Keratinocyte (primary cell): ENCODE measurements at regions not wholly inside any gene's neighbourhood (a gene's known extent, or its start where the extent isn't known, plus 50 kb on each side); places are given as distances from the start of the nearest gene placed in this dataset.

Experiments used
- DNase-seq: peaks from one replicate; pipeline ENCODE4 v3.0.0-alpha.2; 2011; ENCODE audit warnings: low read depth, missing footprints, low spot score
- FAIRE-seq: peaks from 2 replicates; lab custom pipeline; 2011; peaks lifted over from hg19 to GRCh38; lab: Jason Lieb, UNC
- H2AFZ ChIP-seq: 2 replicates; pipeline ENCODE4 v1.6.0; 2012; ENCODE audit warnings: low read length, control low read depth, inconsistent platforms; ENCODE audit not compliant: control insufficient read depth
- H3K27ac ChIP-seq: 2 replicates; pipeline ENCODE4 v1.5.1; 2011; ENCODE audit warnings: low read length; ENCODE audit not compliant: control insufficient read depth, insufficient read depth
- H3K27me3 ChIP-seq: 3 replicates; pipeline ENCODE4 v1.6.0; 2011; ENCODE audit warnings: low read length; ENCODE audit not compliant: control insufficient read depth, insufficient read depth; ENCODE audit errors: extremely low read depth
- H3K36me3 ChIP-seq, 2 experiments: 2 replicates in 1 of 2; 3 replicates in 1 of 2; pipeline ENCODE4 v1.5.1; 2011; ENCODE audit warnings: low read length in 2 of 2, mild to moderate bottlenecking in 1 of 2; ENCODE audit not compliant: control insufficient read depth in 2 of 2, insufficient read depth in 2 of 2; ENCODE audit errors: extremely low read depth in 1 of 2
- H3K4me1 ChIP-seq: 3 replicates; pipeline ENCODE4 v1.5.1; 2011; ENCODE audit warnings: low read length; ENCODE audit not compliant: control insufficient read depth, insufficient read depth; ENCODE audit errors: extremely low read depth
- H3K4me2 ChIP-seq: 3 replicates; pipeline ENCODE4 v1.6.0; 2011; ENCODE audit warnings: low read depth, low read length; ENCODE audit not compliant: control insufficient read depth, insufficient read depth; ENCODE audit errors: extremely low read depth
- H3K4me3 ChIP-seq, 3 experiments: fragments of 200-600 bp in 1 of 3; sonication (generic) in 1 of 3; 2 replicates in 2 of 3; 3 replicates in 1 of 3; pipeline ENCODE4 v1.5.1; 2011 to 2016; ENCODE audit warnings: low read length in 3 of 3, mild to moderate bottlenecking in 3 of 3, control low read depth in 2 of 3, inconsistent platforms in 1 of 3, low read depth in 1 of 3, mixed read lengths in 1 of 3, mixed run types in 1 of 3, moderate library complexity in 1 of 3; ENCODE audit not compliant: control insufficient read depth in 2 of 3, insufficient read depth in 2 of 3; ENCODE audit errors: extremely low read depth in 1 of 3
- H3K79me2 ChIP-seq: 2 replicates; pipeline ENCODE4 v1.6.0; 2012; ENCODE audit warnings: low read length; ENCODE audit not compliant: control insufficient read depth, insufficient read depth
- H3K9ac ChIP-seq: 3 replicates; pipeline ENCODE4 v1.6.0; 2011; ENCODE audit warnings: low read length; ENCODE audit not compliant: control insufficient read depth, insufficient read depth; ENCODE audit errors: extremely low read depth
- H3K9me1 ChIP-seq: 3 replicates; pipeline ENCODE4 v1.6.0; 2011; ENCODE audit warnings: low read length; ENCODE audit not compliant: control insufficient read depth, insufficient read depth; ENCODE audit errors: extremely low read depth
- H3K9me3 ChIP-seq: 2 replicates; pipeline ENCODE4 v1.5.1; 2012; ENCODE audit warnings: low read depth, low read length; ENCODE audit not compliant: control insufficient read depth
- H4K20me1 ChIP-seq: 3 replicates; pipeline ENCODE4 v1.6.0; 2011; ENCODE audit warnings: low read length; ENCODE audit not compliant: control insufficient read depth, insufficient read depth; ENCODE audit errors: extremely low read depth
- EZH2 ChIP-seq: IDR thresholded peaks from one replicate; pipeline ENCODE4 v1.6.1; 2012; ENCODE audit warnings: inconsistent platforms, mild to moderate bottlenecking, low read length, moderate library complexity
- dilution Hi-C: fragments of 300-500 bp; cut with MboI; formaldehyde crosslinking; loops from one replicate; pipeline ENCODE4 v1.7.0; 2020; ENCODE audit warnings: low sequenced_read_pairs; ENCODE audit not compliant: extremely low pct_ligation_motif_present
- TF ChIP-seq, protein P1 (sequence below), 3 experiments: IDR thresholded peaks in 1 of 3; conservative IDR thresholded peaks in 1 of 3; optimal IDR thresholded peaks in 1 of 3; 2 replicates in 2 of 3; 3 replicates in 1 of 3; pipeline versions ENCODE3 to v1.5.1; 2011; ENCODE audit warnings: low read length in 3 of 3, mild to moderate bottlenecking in 3 of 3, moderate library complexity in 2 of 3, control low read depth in 1 of 3, inconsistent platforms in 1 of 3; ENCODE audit not compliant: insufficient read depth in 2 of 3; ENCODE audit errors: extremely low read depth in 1 of 3

DNA sequence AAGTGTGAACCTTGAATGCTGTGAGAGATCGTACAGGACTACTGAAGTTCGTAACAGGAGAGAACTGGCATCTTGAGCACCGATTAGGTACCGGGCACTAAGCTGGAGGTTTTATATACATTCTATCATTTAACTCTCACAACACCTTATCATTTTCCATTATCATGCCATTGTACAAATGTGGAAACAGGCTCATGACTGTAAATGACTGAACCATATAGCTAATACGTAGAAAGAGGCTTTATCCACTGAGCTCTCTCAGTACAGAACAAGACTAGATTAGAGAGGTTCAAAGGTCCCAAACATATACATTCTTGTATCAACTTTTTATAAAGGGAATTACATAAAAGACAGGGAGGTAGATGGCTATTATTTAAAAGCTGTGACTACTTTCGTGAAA lies 130.6 kb downstream of the CEP57L1 start:
- Histone ChIP-seq H3K4me3 (no peak overlapping the region), H3K27ac (no peak overlapping the region), H3K79me2 (no peaks in the 10 kb centered on the region), H3K9me3 (no peaks in the 10 kb centered on the region), H3K27me3 (no peaks in the 10 kb centered on the region), H2AFZ (no peak overlapping the region), H3K9me1 (no peaks in the 10 kb centered on the region), H3K9ac (no peak overlapping the region), H3K4me2 (no peak overlapping the region), H3K36me3 (no peaks in the 10 kb centered on the region), H3K4me1 (no peaks in the 10 kb centered on the region), H4K20me1 (no peaks in the 10 kb centered on the region)
- dilution Hi-C loops: no loop called here
- DNase-seq (no peak), FAIRE-seq (no peak)
- no peak for TF ChIP-seq EZH2
- TF ChIP-seq, protein P1, sequence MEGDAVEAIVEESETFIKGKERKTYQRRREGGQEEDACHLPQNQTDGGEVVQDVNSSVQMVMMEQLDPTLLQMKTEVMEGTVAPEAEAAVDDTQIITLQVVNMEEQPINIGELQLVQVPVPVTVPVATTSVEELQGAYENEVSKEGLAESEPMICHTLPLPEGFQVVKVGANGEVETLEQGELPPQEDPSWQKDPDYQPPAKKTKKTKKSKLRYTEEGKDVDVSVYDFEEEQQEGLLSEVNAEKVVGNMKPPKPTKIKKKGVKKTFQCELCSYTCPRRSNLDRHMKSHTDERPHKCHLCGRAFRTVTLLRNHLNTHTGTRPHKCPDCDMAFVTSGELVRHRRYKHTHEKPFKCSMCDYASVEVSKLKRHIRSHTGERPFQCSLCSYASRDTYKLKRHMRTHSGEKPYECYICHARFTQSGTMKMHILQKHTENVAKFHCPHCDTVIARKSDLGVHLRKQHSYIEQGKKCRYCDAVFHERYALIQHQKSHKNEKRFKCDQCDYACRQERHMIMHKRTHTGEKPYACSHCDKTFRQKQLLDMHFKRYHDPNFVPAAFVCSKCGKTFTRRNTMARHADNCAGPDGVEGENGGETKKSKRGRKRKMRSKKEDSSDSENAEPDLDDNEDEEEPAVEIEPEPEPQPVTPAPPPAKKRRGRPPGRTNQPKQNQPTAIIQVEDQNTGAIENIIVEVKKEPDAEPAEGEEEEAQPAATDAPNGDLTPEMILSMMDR (optimal IDR thresholded peaks at IDR 0.05 in 1 of 3, IDR thresholded peaks at IDR 0.05 in 1 of 3, conservative IDR thresholded peaks at IDR 0.05 in 1 of 3; ENCODE audit: extremely low read depth in 1 of 3, insufficient read depth in 2 of 3, low read length in 3 of 3): no peak

DNA sequence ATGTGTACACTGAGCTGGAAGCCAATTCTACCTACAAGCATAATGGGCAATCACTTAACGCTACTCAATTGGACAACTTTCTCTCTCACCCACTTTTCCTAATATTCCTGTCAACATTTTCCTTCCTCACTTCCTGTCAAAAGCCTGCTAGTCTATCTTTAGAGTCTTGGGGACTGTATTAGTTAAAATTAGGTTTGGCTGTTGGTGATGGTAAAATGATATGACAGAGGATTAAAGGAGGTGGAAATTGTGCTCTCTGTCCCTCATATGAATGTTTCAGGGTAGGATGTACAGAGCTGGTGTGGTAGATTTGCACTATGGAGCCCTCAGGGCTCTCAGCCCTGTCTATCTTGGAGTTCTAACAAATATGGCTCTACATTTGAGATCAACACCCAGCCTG lies 129.7 kb downstream of the CEP57L1 start:
- no peak overlapping the region for H2AFZ ChIP-seq
- no peaks in the 10 kb centered on the region for H3K4me1 ChIP-seq
- DNase-seq: no peak
- dilution Hi-C loops: no loop called here
- no peak for FAIRE-seq
- H3K4me3 ChIP-seq: no peak overlapping the region
- H3K9ac ChIP-seq: no peak overlapping the region
- H3K36me3 ChIP-seq: no peaks in the 10 kb centered on the region
- H3K27me3 ChIP-seq: no peaks in the 10 kb centered on the region
- H4K20me1 ChIP-seq: no peaks in the 10 kb centered on the region
- no peaks in the 10 kb centered on the region for H3K79me2 ChIP-seq
- no peak for TF ChIP-seq EZH2
- TF ChIP-seq, protein P1 (optimal IDR thresholded peaks at IDR 0.05 in 1 of 3, IDR thresholded peaks at IDR 0.05 in 1 of 3, conservative IDR thresholded peaks at IDR 0.05 in 1 of 3; ENCODE audit: extremely low read depth in 1 of 3, insufficient read depth in 2 of 3, low read length in 3 of 3): no peak
- H3K4me2 ChIP-seq: no peak overlapping the region
- H3K9me1 ChIP-seq: no peaks in the 10 kb centered on the region
- H3K9me3 ChIP-seq: no peaks in the 10 kb centered on the region
- no peak overlapping the region for H3K27ac ChIP-seq
